ENCODE measurements at regions not wholly inside any gene's neighbourhood (a gene's known extent, or its start where the extent isn't known, plus 50 kb on each side); places are given as distances from the start of the nearest gene placed in this dataset.

DNA sequence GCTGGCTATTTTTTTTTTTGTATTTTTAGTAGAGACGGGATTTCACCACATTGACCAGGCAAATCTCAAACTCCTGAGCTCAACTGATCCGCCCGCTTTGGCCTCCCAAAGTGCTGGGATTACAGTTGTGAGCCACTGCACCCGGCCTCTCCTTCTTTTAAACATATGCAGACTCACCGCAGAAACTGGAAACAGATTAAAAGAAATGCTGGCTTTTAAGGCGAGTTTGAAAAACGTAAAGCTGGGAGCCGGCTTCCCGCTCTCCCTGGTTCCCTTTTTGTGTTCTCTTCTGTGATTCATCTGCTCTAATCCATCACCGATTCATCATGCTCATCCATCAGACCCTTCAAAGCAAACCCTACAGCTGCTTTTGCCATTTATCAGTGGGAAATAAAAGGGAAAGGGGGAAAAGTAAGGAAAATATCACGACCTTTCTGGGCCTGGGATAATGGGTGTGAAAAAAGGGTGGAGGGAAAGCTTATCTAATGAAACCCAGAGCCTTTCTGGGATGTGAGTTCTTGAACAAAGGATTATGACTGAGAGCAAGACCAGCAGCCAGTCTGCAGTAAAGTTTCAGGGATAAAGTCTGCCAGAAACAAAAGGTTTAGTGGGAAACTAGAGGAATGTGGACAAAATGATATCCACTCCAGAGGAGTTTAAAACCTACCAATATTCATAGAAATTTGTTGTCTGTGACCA, 92.3 kb upstream of the LRIG1 start:
- no peak for DNase-seq

DNA sequence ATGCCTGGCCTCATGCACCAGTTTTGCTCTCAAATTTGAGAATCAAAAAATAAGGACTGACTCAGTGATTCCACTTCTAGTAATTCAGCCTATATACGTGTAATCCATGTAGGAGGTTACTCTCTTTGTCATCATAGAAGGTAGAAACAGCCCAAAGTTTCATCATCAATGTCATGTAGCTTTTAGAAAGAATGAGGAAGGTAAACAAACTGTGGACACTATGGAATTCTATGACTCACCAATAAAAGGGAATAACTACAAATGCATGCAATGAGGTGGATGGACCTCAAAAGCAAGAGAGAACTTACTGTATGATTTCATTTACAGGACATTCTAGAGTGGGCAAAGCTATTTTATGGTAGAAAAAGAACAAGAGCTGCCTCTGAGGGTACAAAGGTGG, 93.2 kb upstream of the LRIG1 start:
- DNase-seq = no peak

DNA sequence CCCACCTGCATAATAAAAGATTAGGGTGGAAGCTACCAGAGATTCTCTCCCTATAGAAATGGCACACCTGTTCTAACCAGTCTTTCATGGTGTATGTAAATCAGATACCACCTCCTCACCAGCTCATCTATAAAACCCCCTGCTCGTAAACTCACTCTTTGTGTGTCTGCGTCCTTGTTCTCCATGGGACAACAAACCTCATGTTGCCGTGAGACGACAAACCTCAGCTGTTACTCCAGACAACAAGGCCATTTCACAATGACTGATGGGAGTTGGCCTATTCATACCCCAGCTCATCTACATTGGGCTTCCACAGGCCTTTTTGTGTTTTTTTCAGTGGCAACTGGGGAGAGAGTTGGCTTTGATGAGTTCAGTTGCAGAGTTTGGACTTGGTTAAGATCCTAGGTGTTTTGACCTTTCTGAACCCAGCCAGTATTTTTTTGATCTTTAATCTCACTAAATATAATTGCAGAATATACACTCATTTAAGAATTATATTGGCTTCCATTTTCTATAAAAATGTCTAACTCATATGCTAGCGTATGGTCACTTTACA, 96.6 kb upstream of the LRIG1 start:
- DNase-seq = no peak

DNA sequence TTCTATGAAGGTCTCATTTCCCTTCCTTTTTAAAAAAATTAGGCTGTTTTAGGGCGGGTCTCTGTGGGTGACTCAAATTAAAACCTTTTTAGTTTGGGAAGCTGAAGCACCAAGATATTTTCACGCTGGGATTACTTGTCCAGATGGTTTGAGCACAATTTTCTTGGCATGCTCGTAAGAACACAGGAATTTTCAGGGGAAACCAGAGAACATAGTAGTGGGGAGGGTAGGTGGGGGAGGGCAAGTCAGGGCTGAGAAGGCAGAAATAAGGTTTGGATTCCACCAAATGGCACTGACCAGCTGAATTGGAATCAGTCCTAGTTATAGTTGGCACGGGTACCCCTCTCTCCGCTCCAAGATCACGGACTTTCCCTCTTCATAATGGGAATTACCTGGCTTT, 97.3 kb upstream of the LRIG1 start:
- no peak for DNase-seq

DNA sequence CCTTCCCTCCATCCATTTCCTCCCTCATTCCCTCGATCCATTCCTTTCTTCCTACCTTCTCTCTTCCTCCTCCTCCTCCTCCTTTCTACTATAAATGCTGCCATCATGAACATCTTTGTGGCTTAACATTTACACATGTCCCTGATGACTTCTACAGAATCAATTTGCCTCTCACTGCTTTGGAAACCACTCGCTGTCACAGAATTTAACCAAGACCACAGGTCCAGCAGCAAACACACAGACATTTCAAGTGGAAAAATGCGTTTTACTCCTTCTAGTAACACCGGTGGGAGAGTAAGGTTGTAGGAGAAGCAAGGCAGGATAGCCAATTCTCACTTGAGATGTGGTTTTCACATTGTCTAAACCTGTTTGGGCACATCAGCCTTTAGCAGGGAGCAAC, 101.4 kb upstream of the LRIG1 start:
- DNase-seq = no peak

DNA sequence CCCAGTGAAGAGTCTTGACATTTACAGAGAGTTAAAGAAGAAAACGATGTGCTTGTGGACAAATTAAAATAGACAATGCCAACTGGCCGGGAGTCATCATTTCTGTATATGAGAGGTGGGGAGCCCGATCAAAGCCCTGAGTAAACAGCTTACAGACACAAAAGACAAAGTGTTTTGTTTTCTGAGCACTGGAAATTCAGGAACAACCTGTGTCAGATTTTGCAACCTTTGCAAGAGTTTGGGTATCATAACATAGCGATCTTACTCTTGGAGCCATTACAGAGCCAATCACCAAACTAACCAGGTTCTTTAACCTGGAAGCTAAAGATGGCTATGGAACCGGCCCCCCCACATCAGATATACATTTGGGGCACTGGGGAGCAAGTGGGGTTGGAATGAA, 101.9 kb upstream of the LRIG1 start:
- no peak for DNase-seq

DNA sequence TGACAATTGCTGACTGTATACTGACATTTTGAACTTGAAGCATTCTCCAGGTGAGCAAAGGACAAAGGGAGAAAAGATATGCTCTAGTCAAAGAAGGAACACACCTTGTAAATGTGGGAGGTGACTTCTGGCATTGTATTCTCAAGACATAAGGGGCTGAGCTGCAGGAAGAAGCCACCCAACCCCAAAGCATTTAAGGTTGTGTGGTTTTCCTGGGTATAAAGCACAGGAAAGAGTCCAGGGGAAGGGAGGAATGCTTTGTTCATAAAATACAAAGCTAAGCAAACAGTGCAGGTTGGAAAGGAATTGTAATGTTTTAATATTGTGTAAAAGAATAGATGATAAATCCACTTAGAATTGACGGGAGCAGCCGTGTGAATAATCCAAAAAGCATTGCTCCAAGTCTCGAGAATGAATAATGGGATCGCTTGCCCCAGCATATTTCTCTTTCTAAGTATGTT, 102.4 kb upstream of the LRIG1 start:
- no peak for DNase-seq

DNA sequence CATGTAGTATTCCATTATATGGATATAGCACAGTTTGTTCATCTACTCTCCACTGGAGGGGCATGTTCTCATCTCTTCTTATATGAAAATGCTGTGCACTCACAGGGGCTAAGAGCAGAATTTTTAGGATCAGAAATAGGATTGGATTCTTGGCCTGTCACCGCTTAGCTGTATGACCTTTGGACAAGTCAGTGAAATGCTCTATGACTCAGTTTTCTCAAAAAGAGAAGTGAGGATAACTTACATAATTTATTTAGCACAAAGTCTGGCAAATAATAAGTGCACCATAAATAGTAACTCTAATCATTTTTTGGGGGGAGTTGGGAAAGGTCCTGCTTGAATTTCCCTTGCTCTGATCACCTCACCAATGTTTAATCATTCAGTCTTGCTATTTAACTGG, 103.7 kb upstream of the LRIG1 start:
- DNase-seq = no peak

DNA sequence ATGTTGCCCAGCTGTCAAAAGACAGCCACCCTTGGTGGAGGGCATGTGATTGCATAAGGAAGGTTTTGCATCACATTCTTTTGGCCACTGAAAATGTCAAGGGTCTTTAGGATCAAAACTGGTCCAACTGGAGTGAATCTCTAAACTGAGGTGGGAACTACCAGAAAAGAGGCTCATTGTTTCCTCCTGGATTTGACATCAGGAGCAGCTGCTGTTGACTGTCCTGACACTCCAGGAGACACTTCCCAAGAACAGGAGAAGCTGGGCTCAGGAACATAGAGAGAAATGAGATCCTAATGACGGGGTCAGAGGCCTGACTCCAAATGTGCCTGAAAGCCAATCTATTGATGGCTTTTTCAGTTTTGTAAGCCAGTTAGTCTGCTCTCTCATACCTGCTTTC, 105.3 kb upstream of the LRIG1 start:
- DNase-seq = no peak

DNA sequence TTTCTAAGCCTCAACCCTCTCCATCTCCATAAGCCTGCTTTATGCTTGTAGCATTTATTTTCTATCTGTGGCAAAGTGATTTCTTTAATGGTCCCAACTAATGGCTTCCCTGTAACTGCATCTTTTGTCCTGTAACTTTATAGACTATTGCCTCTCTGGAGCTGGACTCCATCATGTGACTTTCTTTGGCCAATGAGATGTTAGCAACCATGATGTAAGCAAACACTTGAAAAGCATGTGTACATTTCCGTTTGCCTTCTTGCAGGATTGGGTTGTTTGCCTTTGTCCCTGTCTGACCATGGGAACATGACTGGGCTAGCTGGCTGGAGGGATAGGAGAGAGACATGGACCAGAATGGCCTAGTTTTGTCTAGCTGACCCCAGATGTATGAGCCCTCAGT, 106.0 kb upstream of the LRIG1 start:
- no peak for DNase-seq

DNA sequence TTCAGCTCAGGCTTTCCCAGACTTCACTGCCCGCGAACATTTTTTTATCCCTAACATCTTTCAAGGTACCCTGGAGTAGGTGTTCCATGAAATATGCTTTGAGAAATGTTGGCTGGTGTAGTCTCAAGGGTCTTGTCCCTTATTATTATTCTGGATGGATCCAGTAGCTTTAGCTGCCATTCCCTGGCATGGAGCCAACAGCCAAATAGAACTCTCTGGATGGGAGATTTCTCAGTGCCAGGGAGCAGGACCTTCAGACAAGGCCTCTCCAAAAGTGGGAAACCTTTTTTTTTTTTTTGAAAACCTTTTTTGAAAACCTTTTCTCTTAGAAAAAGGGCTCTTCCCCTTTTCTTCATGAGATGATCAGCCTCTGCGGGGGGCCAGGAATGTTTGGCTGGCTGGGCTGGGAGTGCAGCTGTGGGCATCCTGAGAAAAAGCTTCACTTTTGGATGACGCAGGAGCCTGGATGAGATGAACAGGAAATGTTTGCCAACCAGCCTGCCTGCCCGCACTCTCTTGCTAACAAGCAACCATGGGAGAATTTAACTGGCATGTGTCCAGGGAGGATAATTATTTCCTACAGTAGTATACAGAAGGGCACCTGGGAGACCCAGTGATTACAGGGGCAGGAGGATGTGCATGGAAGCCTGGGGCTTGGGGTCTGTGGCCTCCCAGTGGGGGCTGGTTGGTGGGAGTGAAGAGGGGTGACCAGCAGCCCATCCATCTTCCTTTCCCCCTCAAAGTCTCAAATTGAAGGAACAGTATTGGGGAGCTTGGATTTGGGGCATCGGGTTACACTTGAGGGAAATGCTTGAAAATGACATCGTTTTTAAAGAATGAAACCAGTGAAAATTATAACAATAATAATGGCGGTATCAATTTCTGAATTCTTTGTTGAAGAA, 109.1 kb upstream of the LRIG1 start:
- peak; percentile 34 for DNase-seq

DNA sequence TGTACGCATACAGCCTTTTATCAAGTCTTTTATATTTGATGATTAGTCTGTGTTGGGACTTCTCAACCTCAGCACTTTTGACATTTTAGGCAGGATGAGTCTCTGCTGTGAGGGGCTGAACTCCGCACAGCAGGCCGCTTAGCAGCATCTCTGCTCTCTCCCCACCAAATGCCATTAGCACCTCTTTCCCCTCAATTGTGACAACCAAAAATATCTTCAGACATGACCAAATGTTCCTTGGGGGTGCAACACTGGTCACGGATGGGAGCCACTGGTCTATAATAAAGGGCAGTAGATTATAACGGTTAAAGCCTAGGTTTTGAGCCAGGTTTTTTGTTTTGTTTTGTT, 109.7 kb upstream of the LRIG1 start:
- DNase-seq = no peak

DNA sequence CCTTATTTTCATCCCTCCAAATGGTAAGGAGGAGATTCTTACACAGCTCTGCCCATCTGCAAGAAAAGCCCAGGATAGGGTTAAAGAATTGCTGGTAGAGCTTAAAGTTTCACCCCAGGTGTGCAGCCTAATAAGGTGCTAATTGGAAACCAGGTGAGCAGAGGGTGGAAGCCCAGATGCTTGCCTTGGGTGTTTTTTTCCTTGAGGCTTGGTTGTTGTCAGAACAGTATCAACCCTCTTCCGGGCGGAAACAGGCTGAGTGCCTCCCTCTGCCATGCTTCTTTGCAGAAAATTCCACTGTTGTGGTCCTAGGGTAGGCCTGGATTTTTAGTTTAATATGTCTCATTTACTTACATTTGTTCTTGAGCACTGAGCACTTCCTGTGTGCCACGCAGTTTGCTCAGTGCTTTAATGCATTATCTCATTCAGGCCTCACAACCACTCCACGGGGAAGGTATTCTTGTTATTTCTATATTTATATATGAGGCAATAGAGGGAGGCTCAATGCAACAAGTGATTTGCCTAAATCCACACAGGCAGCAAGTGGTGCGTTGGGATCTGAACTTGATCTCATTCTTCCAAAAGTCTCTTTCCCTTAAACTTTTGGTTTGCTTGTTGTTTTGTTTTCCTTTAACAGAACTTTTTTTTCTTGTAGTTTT, 115.0 kb upstream of the LRIG1 start:
- DNase-seq = no peak

DNA sequence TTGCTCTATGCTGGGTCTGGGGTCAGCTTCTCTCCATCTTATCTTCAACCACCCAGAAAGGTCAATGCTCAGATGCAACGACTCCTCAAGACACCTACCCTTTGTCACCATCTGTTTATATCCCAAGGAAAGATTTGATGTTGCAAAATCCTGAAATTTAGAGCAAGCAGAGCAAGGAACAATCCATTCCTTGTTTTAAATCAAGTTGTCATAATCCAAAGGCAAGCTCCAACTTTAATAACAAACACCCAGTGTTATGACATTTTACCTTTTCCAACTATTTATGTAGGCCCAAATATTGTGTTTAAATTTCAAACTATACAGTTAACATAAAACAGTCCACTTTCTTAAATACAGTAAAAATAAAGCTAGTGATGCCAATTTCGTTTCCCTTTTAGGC, 116.5 kb upstream of the LRIG1 start:
- DNase-seq = no peak

DNA sequence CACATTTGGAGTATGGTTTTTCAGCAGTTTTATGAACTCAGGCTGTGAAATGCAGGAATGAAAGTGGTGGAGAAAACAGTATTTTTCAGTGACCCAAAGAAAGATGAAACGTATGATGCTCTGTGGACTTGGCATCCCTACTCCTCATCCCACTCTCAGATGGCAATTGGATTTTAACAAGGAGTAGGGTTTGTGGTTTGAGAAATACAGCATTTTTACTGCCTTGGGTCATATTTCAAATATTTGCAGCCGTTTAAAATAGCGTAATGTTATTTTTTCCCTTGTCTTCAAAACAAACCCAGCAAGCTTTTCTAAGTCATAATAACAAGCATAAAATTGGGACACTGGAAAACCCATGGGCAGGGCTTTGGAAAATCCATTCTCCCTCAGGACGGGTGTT, 117.2 kb upstream of the LRIG1 start:
- no peak for DNase-seq

DNA sequence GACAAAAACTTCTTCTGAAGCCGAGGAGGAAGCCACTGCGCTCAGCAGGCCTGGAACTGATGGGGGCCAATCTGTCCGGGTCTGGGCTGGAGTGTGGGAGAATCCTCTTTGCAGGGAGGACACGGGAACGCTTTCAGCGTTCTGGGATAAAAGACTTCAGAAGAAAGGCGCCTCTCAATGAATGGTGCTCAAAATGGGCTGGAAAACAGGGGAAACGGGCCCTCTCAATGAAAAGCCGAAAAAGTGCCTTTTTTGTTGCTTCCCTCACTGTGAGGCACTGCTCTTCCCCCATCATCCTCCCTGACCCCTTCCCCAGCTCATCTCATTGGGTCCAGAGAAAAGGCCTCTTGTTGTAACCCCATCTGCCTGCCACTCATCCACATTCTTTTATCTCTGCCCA, 119.5 kb upstream of the LRIG1 start:
- no peak for DNase-seq

DNA sequence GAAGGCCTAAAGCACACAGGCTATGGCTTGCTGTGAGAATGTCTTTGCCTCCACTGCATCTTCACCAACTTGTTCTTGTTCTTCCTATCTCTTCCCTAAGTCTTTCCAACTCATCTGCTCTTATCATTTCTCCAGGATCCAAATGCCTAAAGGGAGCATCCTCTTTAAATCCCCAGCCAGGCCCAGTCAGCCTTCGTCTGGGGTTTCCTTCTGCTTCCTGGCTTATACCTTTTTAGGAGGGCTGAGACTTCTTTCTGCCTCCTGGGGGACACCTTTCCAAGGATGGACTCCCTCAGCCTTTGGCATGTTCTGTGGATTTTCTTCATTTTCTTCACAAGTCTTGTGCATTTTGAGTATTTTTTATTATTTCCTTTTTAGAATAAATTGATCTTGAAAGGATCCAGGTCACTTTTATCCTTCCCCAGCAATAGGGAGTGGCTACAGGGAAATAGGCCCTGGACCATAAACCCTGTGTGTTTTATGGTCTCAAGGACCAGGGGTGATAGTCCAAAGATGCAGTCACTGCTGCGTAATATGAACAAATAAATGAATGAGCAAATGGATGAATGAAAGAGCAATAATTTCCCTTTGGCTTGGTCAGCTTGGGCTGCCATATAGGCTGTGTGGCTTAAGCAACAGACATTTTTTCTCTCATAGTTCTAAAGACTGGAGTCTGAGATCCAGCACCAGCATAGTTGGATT, 122.1 kb upstream of the LRIG1 start:
- DNase-seq = no peak

DNA sequence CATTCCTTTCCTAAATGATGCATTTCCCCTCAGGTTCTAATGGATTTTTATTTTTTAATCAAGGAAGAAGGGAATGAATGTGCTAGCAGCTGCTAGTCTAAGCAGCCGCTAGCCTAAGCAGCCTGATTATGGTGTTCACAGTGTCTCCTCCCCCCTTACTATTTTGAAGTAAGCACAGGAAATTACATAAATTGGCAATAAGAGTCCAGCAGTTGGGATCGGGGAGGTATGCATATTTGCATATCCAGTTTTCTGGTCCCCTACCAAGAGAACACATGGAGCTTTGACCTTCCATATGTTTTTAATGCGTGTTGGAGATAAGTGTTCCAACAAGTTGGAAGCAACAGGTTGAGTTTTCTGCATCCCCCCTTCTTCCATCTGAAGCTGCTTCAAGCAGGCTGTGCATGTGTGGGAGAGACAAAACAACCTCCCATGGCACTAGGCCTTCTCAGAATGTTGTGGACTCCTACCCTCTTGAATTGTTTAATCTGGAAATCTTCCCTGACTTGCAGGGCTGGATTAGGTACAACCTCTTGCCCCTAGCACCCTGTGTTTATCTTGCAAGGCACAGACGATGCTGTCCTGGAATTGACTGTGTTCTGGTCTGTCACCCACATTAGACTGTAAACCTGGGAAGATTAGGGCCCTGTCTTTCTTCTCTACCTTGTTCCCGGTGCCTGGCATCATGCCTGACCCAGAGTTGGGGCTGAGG, 124.8 kb upstream of the LRIG1 start:
- DNase-seq = no peak

DNA sequence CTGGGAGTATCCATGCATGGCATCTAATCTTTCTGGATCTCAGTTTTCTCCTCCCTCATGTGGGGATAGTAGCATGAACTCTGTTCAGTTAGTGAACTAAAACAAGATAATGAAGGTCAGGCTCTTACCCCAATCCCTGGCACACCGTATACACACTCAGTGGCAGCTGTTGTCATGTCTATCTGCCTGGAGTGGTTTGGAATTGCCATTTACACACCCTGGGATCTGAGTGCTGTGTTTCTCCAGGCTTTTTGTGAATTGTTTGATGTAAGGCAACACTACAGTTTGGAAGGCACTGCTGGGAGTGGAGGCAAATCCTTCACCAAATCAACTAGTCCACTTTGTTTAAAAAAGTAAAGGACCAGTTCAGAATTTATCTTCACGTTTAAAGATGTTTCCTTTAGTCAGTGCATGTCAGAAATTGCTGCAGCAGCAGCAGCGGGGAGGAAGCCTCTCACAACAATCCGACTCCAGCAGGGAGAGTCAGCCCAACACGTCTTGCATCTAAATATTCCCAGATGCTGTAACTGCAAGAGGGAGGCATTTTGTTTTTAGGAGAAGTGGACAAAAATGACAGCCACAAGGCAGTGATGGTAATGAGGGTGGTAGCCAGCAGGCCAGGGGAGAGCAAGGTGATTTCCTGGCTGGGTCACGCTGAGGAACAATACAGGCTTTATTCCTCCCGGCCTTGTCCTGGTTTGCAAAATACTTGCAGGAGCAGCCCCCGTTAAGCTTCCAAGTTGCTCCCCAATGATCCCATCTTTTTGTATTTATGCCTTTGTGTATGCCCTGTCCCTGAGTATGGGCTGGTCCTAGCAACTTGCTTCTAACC, 128.5 kb upstream of the LRIG1 start:
- DNase-seq = no peak

DNA sequence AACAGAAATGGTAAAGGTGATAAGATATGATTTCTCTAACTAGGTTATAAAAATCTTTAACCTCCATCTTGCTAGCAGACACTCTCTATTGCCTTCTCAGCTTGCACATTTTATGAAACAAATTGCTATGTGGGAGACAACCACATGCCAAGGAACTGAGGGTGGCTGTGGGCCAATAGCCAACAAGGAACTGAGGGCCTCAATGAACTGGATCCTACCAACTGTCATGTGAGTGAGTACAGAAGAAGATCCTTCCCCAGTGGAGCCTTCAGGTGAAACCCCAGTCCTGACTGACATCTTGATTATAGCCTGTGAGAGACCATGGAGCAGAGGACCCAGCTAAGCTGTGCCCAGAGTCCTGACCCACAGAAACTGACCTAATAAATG, 129.2 kb upstream of the LRIG1 start:
- DNase-seq = no peak

Data from DMS79 (cell line).